HepG2 (cell line): ENCODE measurements at regions not wholly inside any gene's neighbourhood (a gene's known extent, or its start where the extent isn't known, plus 50 kb on each side); places are given as distances from the start of the nearest gene placed in this dataset.

Experiments used
- ETV6 ChIP-seq: sonication (generic); formaldehyde crosslinking; conservative IDR thresholded peaks from 2 replicates; pipeline ENCODE4 v1.4.0; 2020; ENCODE audit warnings: missing genetic modification reagents
- MAZ ChIP-seq, 2 experiments: sonication (generic) in 1 of 2; formaldehyde crosslinking in 1 of 2; IDR thresholded peaks; 2 replicates each; pipeline versions ENCODE4 v1.5.0 to v1.6.1; 2012 to 2020; ENCODE audit warnings: low read depth in 2 of 2, mild to moderate bottlenecking in 2 of 2, borderline replicate concordance in 1 of 2, improper control_type of control experiment in 1 of 2, low read length in 1 of 2, missing genetic modification reagents in 1 of 2, moderate library complexity in 1 of 2
- POLR2AphosphoS5 ChIP-seq: IDR thresholded peaks from 2 replicates; pipeline ENCODE4 v1.6.1; 2012; ENCODE audit warnings: low read depth, low read length
- PREB ChIP-seq: sonication (generic); formaldehyde crosslinking; IDR thresholded peaks from 2 replicates; pipeline ENCODE4 v1.4.0; 2020; ENCODE audit warnings: missing genetic modification reagents
- SMAD1 ChIP-seq: sonication (generic); formaldehyde crosslinking; IDR thresholded peaks from 2 replicates; pipeline ENCODE4 v1.4.0; 2020; ENCODE audit warnings: missing genetic modification reagents, low read depth, mild to moderate bottlenecking, borderline replicate concordance
- SP1 ChIP-seq, 2 experiments: fragments of 450-650 bp in 1 of 2; sonication (generic) in 1 of 2; formaldehyde crosslinking in 1 of 2; IDR thresholded peaks; 2 replicates each; pipeline versions ENCODE4 v1.4.0 to v1.6.1; 2016 to 2020; ENCODE audit warnings: missing genetic modification reagents in 1 of 2
- YY1 ChIP-seq: IDR thresholded peaks from 2 replicates; pipeline ENCODE4 v1.6.1; 2011; ENCODE audit warnings: low read length, low read depth, moderate library complexity, mild to moderate bottlenecking; ENCODE audit not compliant: insufficient read depth, insufficient replicate concordance
- ZC3H13 ChIP-seq: sonication (generic); formaldehyde crosslinking; IDR thresholded peaks from 2 replicates; pipeline ENCODE4 v1.8.1; 2023; ENCODE audit warnings: mild to moderate bottlenecking, missing genetic modification reagents, moderate library complexity
- ZNF232 ChIP-seq: sonication (generic); formaldehyde crosslinking; IDR thresholded peaks from 2 replicates; pipeline ENCODE4 v1.4.0; 2020; ENCODE audit warnings: missing genetic modification reagents, borderline replicate concordance
- TF ChIP-seq, protein P1 (sequence below): sonication (generic); formaldehyde crosslinking; IDR thresholded peaks from 2 replicates; pipeline ENCODE4 v1.5.0; 2020; ENCODE audit warnings: mild to moderate bottlenecking, missing genetic modification reagents, moderate library complexity
- TF ChIP-seq, protein P2 (sequence below): sonication (generic); formaldehyde crosslinking; IDR thresholded peaks from 2 replicates; pipeline ENCODE4 v1.4.0; 2020; ENCODE audit warnings: missing genetic modification reagents
- TF ChIP-seq, protein P3 (sequence below): sonication (generic); formaldehyde crosslinking; conservative IDR thresholded peaks from 2 replicates; pipeline ENCODE4 v1.4.0; 2020; ENCODE audit warnings: missing genetic modification reagents

GRCh38 chr1:193325771-193326170 is 139.4 kb upstream of the B3GALT2 start:
- TF ChIP-seq ZNF232 (CRISPR knock-in tag) (no peak), YY1 (no peak), ETV6 (CRISPR knock-in tag) (no peak), MAZ (IDR thresholded peaks at IDR 0.05; ENCODE audit: borderline replicate concordance, low read depth, low read length) (no peak), MAZ (CRISPR knock-in tag; IDR thresholded peaks at IDR 0.05; ENCODE audit: low read depth) (no peak), SMAD1 (no peak), POLR2AphosphoS5 (no peak), ZC3H13 (CRISPR knock-in tag) (no peak), SP1 (IDR thresholded peaks at IDR 0.05) (no peak), SP1 (CRISPR knock-in tag; IDR thresholded peaks at IDR 0.05) (no peak), PREB (CRISPR knock-in tag) (no peak)
- TF ChIP-seq, protein P1, sequence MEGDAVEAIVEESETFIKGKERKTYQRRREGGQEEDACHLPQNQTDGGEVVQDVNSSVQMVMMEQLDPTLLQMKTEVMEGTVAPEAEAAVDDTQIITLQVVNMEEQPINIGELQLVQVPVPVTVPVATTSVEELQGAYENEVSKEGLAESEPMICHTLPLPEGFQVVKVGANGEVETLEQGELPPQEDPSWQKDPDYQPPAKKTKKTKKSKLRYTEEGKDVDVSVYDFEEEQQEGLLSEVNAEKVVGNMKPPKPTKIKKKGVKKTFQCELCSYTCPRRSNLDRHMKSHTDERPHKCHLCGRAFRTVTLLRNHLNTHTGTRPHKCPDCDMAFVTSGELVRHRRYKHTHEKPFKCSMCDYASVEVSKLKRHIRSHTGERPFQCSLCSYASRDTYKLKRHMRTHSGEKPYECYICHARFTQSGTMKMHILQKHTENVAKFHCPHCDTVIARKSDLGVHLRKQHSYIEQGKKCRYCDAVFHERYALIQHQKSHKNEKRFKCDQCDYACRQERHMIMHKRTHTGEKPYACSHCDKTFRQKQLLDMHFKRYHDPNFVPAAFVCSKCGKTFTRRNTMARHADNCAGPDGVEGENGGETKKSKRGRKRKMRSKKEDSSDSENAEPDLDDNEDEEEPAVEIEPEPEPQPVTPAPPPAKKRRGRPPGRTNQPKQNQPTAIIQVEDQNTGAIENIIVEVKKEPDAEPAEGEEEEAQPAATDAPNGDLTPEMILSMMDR (CRISPR knock-in tag), result no peak
- TF ChIP-seq, protein P2, sequence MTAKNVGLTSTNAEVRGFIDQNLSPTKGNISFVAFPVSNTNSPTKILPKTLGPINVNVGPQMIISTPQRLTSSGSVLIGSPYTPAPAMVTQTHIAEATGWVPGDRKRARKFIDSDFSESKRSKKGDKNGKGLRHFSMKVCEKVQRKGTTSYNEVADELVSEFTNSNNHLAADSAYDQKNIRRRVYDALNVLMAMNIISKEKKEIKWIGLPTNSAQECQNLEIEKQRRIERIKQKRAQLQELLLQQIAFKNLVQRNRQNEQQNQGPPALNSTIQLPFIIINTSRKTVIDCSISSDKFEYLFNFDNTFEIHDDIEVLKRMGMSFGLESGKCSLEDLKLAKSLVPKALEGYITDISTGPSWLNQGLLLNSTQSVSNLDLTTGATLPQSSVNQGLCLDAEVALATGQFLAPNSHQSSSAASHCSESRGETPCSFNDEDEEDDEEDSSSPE (CRISPR knock-in tag), result no peak
- TF ChIP-seq, protein P3, sequence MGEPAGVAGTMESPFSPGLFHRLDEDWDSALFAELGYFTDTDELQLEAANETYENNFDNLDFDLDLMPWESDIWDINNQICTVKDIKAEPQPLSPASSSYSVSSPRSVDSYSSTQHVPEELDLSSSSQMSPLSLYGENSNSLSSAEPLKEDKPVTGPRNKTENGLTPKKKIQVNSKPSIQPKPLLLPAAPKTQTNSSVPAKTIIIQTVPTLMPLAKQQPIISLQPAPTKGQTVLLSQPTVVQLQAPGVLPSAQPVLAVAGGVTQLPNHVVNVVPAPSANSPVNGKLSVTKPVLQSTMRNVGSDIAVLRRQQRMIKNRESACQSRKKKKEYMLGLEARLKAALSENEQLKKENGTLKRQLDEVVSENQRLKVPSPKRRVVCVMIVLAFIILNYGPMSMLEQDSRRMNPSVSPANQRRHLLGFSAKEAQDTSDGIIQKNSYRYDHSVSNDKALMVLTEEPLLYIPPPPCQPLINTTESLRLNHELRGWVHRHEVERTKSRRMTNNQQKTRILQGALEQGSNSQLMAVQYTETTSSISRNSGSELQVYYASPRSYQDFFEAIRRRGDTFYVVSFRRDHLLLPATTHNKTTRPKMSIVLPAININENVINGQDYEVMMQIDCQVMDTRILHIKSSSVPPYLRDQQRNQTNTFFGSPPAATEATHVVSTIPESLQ (CRISPR knock-in tag), result no peak
